ENCODE measurements at regions not wholly inside any gene's neighbourhood (a gene's known extent, or its start where the extent isn't known, plus 50 kb on each side); places are given as distances from the start of the nearest gene placed in this dataset.

DNA sequence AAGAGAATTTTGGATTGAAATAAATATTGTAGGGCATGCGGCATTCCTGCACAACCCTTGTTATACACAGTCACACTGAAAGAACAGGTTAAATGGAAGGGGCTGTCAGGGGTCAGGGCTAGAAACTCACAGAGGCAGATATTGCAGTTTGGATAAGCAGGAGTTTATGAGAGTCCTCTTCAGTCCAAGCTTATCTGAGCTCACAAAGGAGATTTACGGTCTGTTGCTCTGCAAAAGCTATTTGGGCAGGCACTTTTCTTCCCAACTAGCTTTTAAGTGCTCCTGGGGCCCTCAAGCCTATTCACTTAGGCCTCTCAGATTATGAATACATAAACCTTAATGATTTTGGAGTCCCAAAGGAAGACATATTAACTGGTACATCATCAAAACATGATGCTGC lies 156.2 kb downstream of the SOX4 start:
- no peak for TF ChIP-seq ZNF70 (CRISPR knock-in tag; IDR thresholded peaks at IDR 0.05)
- TF ChIP-seq TCF4 (CRISPR knock-in tag; IDR thresholded peaks at IDR 0.05; ENCODE audit: borderline replicate concordance), result no peak
- TF ChIP-seq ARNTL (CRISPR knock-in tag; IDR thresholded peaks at IDR 0.05; ENCODE audit: borderline replicate concordance, low read depth), result no peak
- no peak for TF ChIP-seq POU6F1 (CRISPR knock-in tag; IDR thresholded peaks at IDR 0.05; ENCODE audit: borderline replicate concordance, low read depth)
- peak; percentile 81 for TF ChIP-seq ISL1 (CRISPR knock-in tag; IDR thresholded peaks at IDR 0.05)
- 0 out of 2 replicates have a peak, but pooled peaks have one; percentile 71 for TF ChIP-seq TSHZ2 (CRISPR knock-in tag; IDR thresholded peaks at IDR 0.05)
- no peak for TF ChIP-seq PATZ1 (CRISPR knock-in tag; IDR thresholded peaks at IDR 0.05; ENCODE audit: borderline replicate concordance)
- TF ChIP-seq CSDC2 (CRISPR knock-in tag; IDR thresholded peaks at IDR 0.05), result no peak
- no peak for TF ChIP-seq ZNF565 (CRISPR knock-in tag; conservative IDR thresholded peaks at IDR 0.05; ENCODE audit: low read depth)
- 0 out of 2 replicates have a peak, but pooled peaks have one; percentile 24 for TF ChIP-seq GLIS3 (CRISPR knock-in tag; IDR thresholded peaks at IDR 0.05)
- ATAC-seq, result no peak

GRCh38 chr6:21750575-21750974 lies 157.0 kb downstream of the SOX4 start:
- no peak for ATAC-seq
- TF ChIP-seq CSRNP3 (CRISPR knock-in tag; IDR thresholded peaks at IDR 0.05) (no peak), ZNF565 (CRISPR knock-in tag; conservative IDR thresholded peaks at IDR 0.05; ENCODE audit: low read depth) (no peak), ARNTL (CRISPR knock-in tag; IDR thresholded peaks at IDR 0.05; ENCODE audit: borderline replicate concordance, low read depth) (no peak), ZFP3 (CRISPR knock-in tag; IDR thresholded peaks at IDR 0.05) (no peak), RARB (CRISPR knock-in tag; IDR thresholded peaks at IDR 0.05) (no peak), ZFP30 (CRISPR knock-in tag; IDR thresholded peaks at IDR 0.05) (no peak), ESRRG (CRISPR knock-in tag; IDR thresholded peaks at IDR 0.05) (no peak), PPARA (CRISPR knock-in tag; IDR thresholded peaks at IDR 0.05; ENCODE audit: borderline replicate concordance) (no peak), TSHZ2 (CRISPR knock-in tag; IDR thresholded peaks at IDR 0.05) (no peak), OSR1 (CRISPR knock-in tag; IDR thresholded peaks at IDR 0.05) (no peak), CSDC2 (CRISPR knock-in tag; IDR thresholded peaks at IDR 0.05) (no peak), PATZ1 (CRISPR knock-in tag; IDR thresholded peaks at IDR 0.05; ENCODE audit: borderline replicate concordance) (no peak), GLIS3 (CRISPR knock-in tag; IDR thresholded peaks at IDR 0.05) (no peak), TOX (CRISPR knock-in tag; IDR thresholded peaks at IDR 0.05; ENCODE audit: borderline replicate concordance) (no peak), TCF4 (CRISPR knock-in tag; IDR thresholded peaks at IDR 0.05; ENCODE audit: borderline replicate concordance) (no peak), ZNF70 (CRISPR knock-in tag; IDR thresholded peaks at IDR 0.05) (no peak), ZNF8 (CRISPR knock-in tag; IDR thresholded peaks at IDR 0.05) (no peak), SNAI2 (CRISPR knock-in tag; IDR thresholded peaks at IDR 0.05) (no peak), CREB5 (CRISPR knock-in tag; IDR thresholded peaks at IDR 0.05; ENCODE audit: low read depth) (no peak)
